ENCODE measurements at regions not wholly inside any gene's neighbourhood (a gene's known extent, or its start where the extent isn't known, plus 50 kb on each side); places are given as distances from the start of the nearest gene placed in this dataset.

- TF ChIP-seq, protein P1, sequence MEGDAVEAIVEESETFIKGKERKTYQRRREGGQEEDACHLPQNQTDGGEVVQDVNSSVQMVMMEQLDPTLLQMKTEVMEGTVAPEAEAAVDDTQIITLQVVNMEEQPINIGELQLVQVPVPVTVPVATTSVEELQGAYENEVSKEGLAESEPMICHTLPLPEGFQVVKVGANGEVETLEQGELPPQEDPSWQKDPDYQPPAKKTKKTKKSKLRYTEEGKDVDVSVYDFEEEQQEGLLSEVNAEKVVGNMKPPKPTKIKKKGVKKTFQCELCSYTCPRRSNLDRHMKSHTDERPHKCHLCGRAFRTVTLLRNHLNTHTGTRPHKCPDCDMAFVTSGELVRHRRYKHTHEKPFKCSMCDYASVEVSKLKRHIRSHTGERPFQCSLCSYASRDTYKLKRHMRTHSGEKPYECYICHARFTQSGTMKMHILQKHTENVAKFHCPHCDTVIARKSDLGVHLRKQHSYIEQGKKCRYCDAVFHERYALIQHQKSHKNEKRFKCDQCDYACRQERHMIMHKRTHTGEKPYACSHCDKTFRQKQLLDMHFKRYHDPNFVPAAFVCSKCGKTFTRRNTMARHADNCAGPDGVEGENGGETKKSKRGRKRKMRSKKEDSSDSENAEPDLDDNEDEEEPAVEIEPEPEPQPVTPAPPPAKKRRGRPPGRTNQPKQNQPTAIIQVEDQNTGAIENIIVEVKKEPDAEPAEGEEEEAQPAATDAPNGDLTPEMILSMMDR (IDR thresholded peaks at IDR 0.05) = no peak
- TF ChIP-seq POLR2A (IDR thresholded peaks at IDR 0.05) = no peak
Measured at GRCh38 chr13:24627946-24628345, 52.3 kb upstream of the ATP12A start.
